Lower leg skin (tissue), 3 donors: ENCODE measurements at regions not wholly inside any gene's neighbourhood (a gene's known extent, or its start where the extent isn't known, plus 50 kb on each side); places are given as distances from the start of the nearest gene placed in this dataset.

Experiments used
- POLR2A ChIP-seq, 2 donors: fragments of 450-650 bp; IDR thresholded peaks; one replicate each; pipeline ENCODE4 v1.6.1; 2016 to 2017; ENCODE audit warnings: antibody characterized with exemption in 2 of 2, mild to moderate bottlenecking in 1 of 2, moderate library complexity in 1 of 2
- TF ChIP-seq, protein P1 (sequence below), 3 donors: fragments of 450-650 bp; IDR thresholded peaks; one replicate each; pipeline ENCODE4 v1.5.1; 2016; ENCODE audit warnings: antibody characterized with exemption in 3 of 3, mild to moderate bottlenecking in 3 of 3, moderate library complexity in 2 of 3

- TF ChIP-seq, protein P1, sequence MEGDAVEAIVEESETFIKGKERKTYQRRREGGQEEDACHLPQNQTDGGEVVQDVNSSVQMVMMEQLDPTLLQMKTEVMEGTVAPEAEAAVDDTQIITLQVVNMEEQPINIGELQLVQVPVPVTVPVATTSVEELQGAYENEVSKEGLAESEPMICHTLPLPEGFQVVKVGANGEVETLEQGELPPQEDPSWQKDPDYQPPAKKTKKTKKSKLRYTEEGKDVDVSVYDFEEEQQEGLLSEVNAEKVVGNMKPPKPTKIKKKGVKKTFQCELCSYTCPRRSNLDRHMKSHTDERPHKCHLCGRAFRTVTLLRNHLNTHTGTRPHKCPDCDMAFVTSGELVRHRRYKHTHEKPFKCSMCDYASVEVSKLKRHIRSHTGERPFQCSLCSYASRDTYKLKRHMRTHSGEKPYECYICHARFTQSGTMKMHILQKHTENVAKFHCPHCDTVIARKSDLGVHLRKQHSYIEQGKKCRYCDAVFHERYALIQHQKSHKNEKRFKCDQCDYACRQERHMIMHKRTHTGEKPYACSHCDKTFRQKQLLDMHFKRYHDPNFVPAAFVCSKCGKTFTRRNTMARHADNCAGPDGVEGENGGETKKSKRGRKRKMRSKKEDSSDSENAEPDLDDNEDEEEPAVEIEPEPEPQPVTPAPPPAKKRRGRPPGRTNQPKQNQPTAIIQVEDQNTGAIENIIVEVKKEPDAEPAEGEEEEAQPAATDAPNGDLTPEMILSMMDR (IDR thresholded peaks at IDR 0.05) = no peak
- TF ChIP-seq POLR2A (IDR thresholded peaks at IDR 0.05) = no peak
Observed at GRCh38 chr15:69720536-69720935, 267.9 kb downstream of the RPLP1 start.
